Ecto neural progenitor cell (in vitro differentiated cells): ENCODE measurements at regions not wholly inside any gene's neighbourhood (a gene's known extent, or its start where the extent isn't known, plus 50 kb on each side); places are given as distances from the start of the nearest gene placed in this dataset.

Source experiments
- DNase-seq: peaks from one replicate; pipeline ENCODE4 v3.0.0-alpha.2; 2018; ENCODE audit warnings: low spot score

- peak; percentile 34 for DNase-seq
Measured at GRCh38 chr19:29372461-29372860, 153.3 kb upstream of the VSTM2B start.

GRCh38 chr19:29372921-29373797, 152.6 kb upstream of the VSTM2B start:
- DNase-seq: peak; percentile 24

- peak; percentile 15 for DNase-seq
Measured at GRCh38 chr19:29375429-29376119, 150.2 kb upstream of the VSTM2B start.

GRCh38 chr19:29376855-29377354, 148.9 kb upstream of the VSTM2B start:
- DNase-seq: peak; percentile 21

GRCh38 chr19:29378126-29378525, 147.7 kb upstream of the VSTM2B start:
- peak; percentile 34 for DNase-seq

- DNase-seq: no peak
Measured at GRCh38 chr19:29378543-29379080, 147.2 kb upstream of the VSTM2B start.

- peak; percentile 40 for DNase-seq
Measured at GRCh38 chr19:29379257-29380021, 146.4 kb upstream of the VSTM2B start.

- peak; percentile 18 for DNase-seq
Measured at GRCh38 chr19:29380581-29380980, 145.2 kb upstream of the VSTM2B start.

GRCh38 chr19:29381353-29382203, 144.2 kb upstream of the VSTM2B start:
- peak; percentile 36 for DNase-seq

GRCh38 chr19:29383696-29384095, 142.1 kb upstream of the VSTM2B start:
- no peak for DNase-seq

GRCh38 chr19:29384656-29385055, 141.1 kb upstream of the VSTM2B start:
- DNase-seq: no peak

GRCh38 chr19:29385191-29385795, 140.5 kb upstream of the VSTM2B start:
- no peak for DNase-seq

- no peak for DNase-seq
Measured at GRCh38 chr19:29386970-29387369, 138.8 kb upstream of the VSTM2B start.

GRCh38 chr19:29387586-29387985, 138.2 kb upstream of the VSTM2B start:
- no peak for DNase-seq

GRCh38 chr19:29389495-29389894, 136.3 kb upstream of the VSTM2B start:
- DNase-seq: no peak

- DNase-seq: no peak
Measured at GRCh38 chr19:29390742-29391141, 135.1 kb upstream of the VSTM2B start.

GRCh38 chr19:29393915-29394460, 131.8 kb upstream of the VSTM2B start:
- no peak for DNase-seq

GRCh38 chr19:29395111-29395733, 130.6 kb upstream of the VSTM2B start:
- DNase-seq: no peak

- no peak for DNase-seq
Measured at GRCh38 chr19:29395734-29396414, 129.9 kb upstream of the VSTM2B start.
